SK-N-SH (cell line): ENCODE measurements at regions not wholly inside any gene's neighbourhood (a gene's known extent, or its start where the extent isn't known, plus 50 kb on each side); places are given as distances from the start of the nearest gene placed in this dataset.

Experiments used
- CTCF ChIA-PET: fragments of 300-600, 350-600 bp; formaldehyde crosslinking; extraction: SDS; loops from one replicate; lab custom pipeline; 2021; lab: Yijun Ruan, JAX
- POLR2A ChIA-PET: fragments of 350-600 bp; sonication (Branson Sonifier 250); formaldehyde crosslinking; extraction: SDS; loops from one replicate; lab custom pipeline; 2020; ENCODE audit warnings: antibody characterized with exemption, inconsistent platforms; lab: Yijun Ruan, JAX
- DNase-seq: peaks from one replicate; pipeline ENCODE4 v3.0.0; 2012
- H2AFZ ChIP-seq: fragments of 200-600 bp; sonication (generic); 2 replicates; pipeline ENCODE4 v1.8.1; 2016; ENCODE audit warnings: antibody characterized with exemption, mild to moderate bottlenecking, low read depth
- H3F3A ChIP-seq: fragments of 200-600 bp; sonication (generic); replicated peaks from 2 replicates; pipeline ENCODE3; 2016; ENCODE audit warnings: antibody characterized with exemption, mild to moderate bottlenecking; ENCODE audit not compliant: insufficient read depth
- H3K27ac ChIP-seq, 2 experiments: fragments of 200-500 bp in 1 of 2; fragments of 200-600 bp in 1 of 2; sonication (Bioruptor generic) in 1 of 2; sonication (generic), shearing (Covaris generic) in 1 of 2; 2 replicates each; pipeline versions ENCODE4 v1.5.1 to v1.6.1; 2014 to 2016; ENCODE audit warnings: low read depth in 2 of 2, inconsistent platforms in 1 of 2, low read length in 1 of 2, mild to moderate bottlenecking in 1 of 2, mixed read lengths in 1 of 2
- H3K27me3 ChIP-seq: fragments of 200-600 bp; sonication (generic), shearing (Covaris generic); 2 replicates; pipeline ENCODE4 v1.6.1; 2016; ENCODE audit warnings: mixed run types; ENCODE audit not compliant: insufficient read depth
- H3K36me3 ChIP-seq, 2 experiments: fragments of 200-500 bp in 1 of 2; fragments of 200-600 bp in 1 of 2; sonication (Bioruptor generic) in 1 of 2; sonication (generic) in 1 of 2; replicated peaks in 1 of 2; 2 replicates each; pipeline versions ENCODE3 to v1.5.1; 2014 to 2016; ENCODE audit warnings: low read length in 1 of 2, mild to moderate bottlenecking in 1 of 2; ENCODE audit not compliant: insufficient read depth in 2 of 2, control insufficient read depth in 1 of 2
- H3K4me1 ChIP-seq, 2 experiments: fragments of 200-500 bp in 1 of 2; fragments of 200-600 bp in 1 of 2; sonication (Bioruptor generic) in 1 of 2; sonication (generic), shearing (Covaris generic) in 1 of 2; 2 replicates each; pipeline versions ENCODE4 v1.5.1 to v1.6.1; 2014 to 2016; ENCODE audit warnings: low read depth in 1 of 2, low read length in 1 of 2, mixed run types in 1 of 2; ENCODE audit not compliant: insufficient read depth in 2 of 2, control insufficient read depth in 1 of 2
- H3K4me2 ChIP-seq: fragments of 200-600 bp; sonication (generic), shearing (Covaris generic); 2 replicates; pipeline ENCODE4 v1.6.1; 2017; ENCODE audit warnings: mixed run types
- H3K4me3 ChIP-seq, 2 experiments: fragments of 200-500 bp in 1 of 2; fragments of 200-600 bp in 1 of 2; sonication (Bioruptor generic) in 1 of 2; sonication (generic), shearing (Covaris generic) in 1 of 2; 2 replicates each; pipeline versions ENCODE4 v1.5.1 to v1.8.1; 2014 to 2016; ENCODE audit warnings: low read depth in 2 of 2, inconsistent platforms in 1 of 2, low read length in 1 of 2, mild to moderate bottlenecking in 1 of 2, mixed read lengths in 1 of 2, moderate library complexity in 1 of 2
- H3K79me2 ChIP-seq: fragments of 200-600 bp; sonication (generic); 2 replicates; pipeline ENCODE4 v1.8.1; 2017; ENCODE audit warnings: mild to moderate bottlenecking; ENCODE audit not compliant: insufficient read depth
- H3K9ac ChIP-seq: fragments of 200-600 bp; sonication (generic); 2 replicates; pipeline ENCODE4 v1.6.1; 2017; ENCODE audit warnings: mixed run types
- H3K9me2 ChIP-seq: fragments of 200-600 bp; sonication (generic); 2 replicates; pipeline ENCODE4 v1.6.1; 2017; ENCODE audit warnings: mixed run types
- H3K9me3 ChIP-seq: fragments of 200-600 bp; sonication (generic); 2 replicates; pipeline ENCODE4 v1.6.1; 2017; ENCODE audit warnings: mixed run types, mild to moderate bottlenecking, moderate library complexity
- H4K20me1 ChIP-seq: fragments of 200-600 bp; sonication (generic); 2 replicates; pipeline ENCODE4 v1.6.1; 2017; ENCODE audit warnings: mild to moderate bottlenecking, mixed run types; ENCODE audit not compliant: insufficient read depth
- CHD2 ChIP-seq: fragments of 150-350 bp; IDR thresholded peaks from 2 replicates; pipeline ENCODE4 v1.6.1; 2018; ENCODE audit warnings: low read length; ENCODE audit not compliant: partially characterized antibody
- ELF1 ChIP-seq: IDR thresholded peaks from 2 replicates; pipeline ENCODE4 v1.4.0; 2012
- EP300 ChIP-seq, 2 experiments: IDR thresholded peaks; 2 replicates each; pipeline versions ENCODE4 v1.4.0 to v1.6.1; 2012; ENCODE audit warnings: borderline replicate concordance in 1 of 2, low read depth in 1 of 2, low read length in 1 of 2
- GABPA ChIP-seq: IDR thresholded peaks from 2 replicates; pipeline ENCODE4 v1.4.0; 2012; ENCODE audit warnings: low read depth, mild to moderate bottlenecking
- IRF3 ChIP-seq: fragments of 150-350 bp; IDR thresholded peaks from 2 replicates; pipeline ENCODE4 v1.6.1; 2016; ENCODE audit warnings: mild to moderate bottlenecking, low read depth, low read length
- JUND ChIP-seq: IDR thresholded peaks from 2 replicates; pipeline ENCODE4 v1.4.0; 2012
- MEF2A ChIP-seq: IDR thresholded peaks from 2 replicates; pipeline ENCODE4 v1.4.0; 2012; ENCODE audit warnings: low read depth, borderline replicate concordance
- MXI1 ChIP-seq: IDR thresholded peaks from 2 replicates; pipeline ENCODE4 v1.6.1; 2012; ENCODE audit warnings: mild to moderate bottlenecking, low read depth, low read length, improper control_type of control experiment
- NRF1 ChIP-seq: IDR thresholded peaks from 2 replicates; pipeline ENCODE4 v1.6.1; 2012; ENCODE audit warnings: low read depth, mild to moderate bottlenecking, low read length
- RAD21 ChIP-seq: IDR thresholded peaks from 2 replicates; pipeline ENCODE4 v1.6.1; 2012; ENCODE audit warnings: mild to moderate bottlenecking, low read length
- RCOR1 ChIP-seq: fragments of 150-350 bp; IDR thresholded peaks from 2 replicates; pipeline ENCODE4 v1.6.1; 2017; ENCODE audit warnings: antibody characterized with exemption, low read length
- RXRA ChIP-seq: IDR thresholded peaks from 2 replicates; pipeline ENCODE4 v1.4.0; 2012; ENCODE audit warnings: low read depth, mild to moderate bottlenecking, borderline replicate concordance
- SIN3A ChIP-seq: IDR thresholded peaks from 2 replicates; pipeline ENCODE4 v1.6.1; 2012; ENCODE audit warnings: low read depth, mild to moderate bottlenecking, low read length, moderate library complexity, borderline replicate concordance
- WGBS: methylation state at CpG from one replicate; pipeline ENCODE4 v1.1.6; 2017; ENCODE audit warnings: low lambda C conversion rate; 5-methylcytosine and 5-hydroxymethylcytosine counted together
- TF ChIP-seq, protein P1 (sequence below): IDR thresholded peaks from 2 replicates; pipeline ENCODE4; 2012

GRCh38 chr2:8494151-8494550 is 187.7 kb upstream of the ID2 start:
- Histone ChIP-seq H3K4me2 (no peak overlapping the region), H2AFZ (no peak overlapping the region), H3K79me2 (no peaks in the 10 kb centered on the region), H3K27ac (no peak overlapping the region), H3K27me3 (no peaks in the 10 kb centered on the region), H3K4me3 (no peak overlapping the region), H3K9me2 (no peaks in the 10 kb centered on the region), H4K20me1 (no peaks in the 10 kb centered on the region), H3F3A (no peaks in the 10 kb centered on the region), H3K36me3 (no peaks in the 10 kb centered on the region), H3K9ac (no peak overlapping the region), H3K9me3 (no peaks in the 10 kb centered on the region), H3K4me1 (peaks cover 0 to 10% of the 10 kb centered on the region in 2 experiments; a peak in 2 of 4 replicates)
- CTCF ChIA-PET: interaction anchor here (1.1 to 1.4 kb wide), 3 partner anchors 10 to 1397 kb away, joined by 3 to 4 read pairs (median 3); no protein-coding TSS in a partner anchor
- DNase-seq: no peak
- TF ChIP-seq SIN3A: no peak
- no peak for TF ChIP-seq JUND
- TF ChIP-seq, protein P1, sequence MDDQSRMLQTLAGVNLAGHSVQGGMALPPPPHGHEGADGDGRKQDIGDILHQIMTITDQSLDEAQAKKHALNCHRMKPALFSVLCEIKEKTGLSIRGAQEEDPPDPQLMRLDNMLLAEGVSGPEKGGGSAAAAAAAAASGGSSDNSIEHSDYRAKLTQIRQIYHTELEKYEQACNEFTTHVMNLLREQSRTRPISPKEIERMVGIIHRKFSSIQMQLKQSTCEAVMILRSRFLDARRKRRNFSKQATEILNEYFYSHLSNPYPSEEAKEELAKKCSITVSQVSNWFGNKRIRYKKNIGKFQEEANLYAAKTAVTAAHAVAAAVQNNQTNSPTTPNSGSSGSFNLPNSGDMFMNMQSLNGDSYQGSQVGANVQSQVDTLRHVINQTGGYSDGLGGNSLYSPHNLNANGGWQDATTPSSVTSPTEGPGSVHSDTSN: no peak
- TF ChIP-seq CHD2: no peak
- POLR2A ChIA-PET: interaction anchor here (1.4 kb wide), 1 partner anchor 188 kb away, joined by 5 read pairs; the partner anchor contains the start of gene ID2
- 69% methylated on average over 9 of the region's 9 CpGs for WGBS

GRCh38 chr2:8494589-8494988 is 187.3 kb upstream of the ID2 start:
- 73% methylated on average over 3 of the region's 3 CpGs for WGBS
- peaks cover 0 to 10% of the 10 kb centered on the region in 2 experiments; a peak in 2 of 4 replicates for H3K4me1 ChIP-seq
- no peaks in the 10 kb centered on the region for H3K27me3 ChIP-seq
- no peak overlapping the region for H3K4me2 ChIP-seq
- no peak for TF ChIP-seq GABPA
- TF ChIP-seq NRF1: no peak
- TF ChIP-seq IRF3: no peak
- no peak for TF ChIP-seq RAD21
- no peak for TF ChIP-seq EP300 (IDR thresholded peaks at IDR 0.05; ENCODE audit: borderline replicate concordance in 1 of 2, low read depth in 1 of 2, low read length in 1 of 2)
- no peak for TF ChIP-seq MEF2A
- no peak for TF ChIP-seq JUND
- no peak for TF ChIP-seq MXI1
- TF ChIP-seq ELF1: no peak
- no peak for TF ChIP-seq RCOR1
- no peak for TF ChIP-seq RXRA
- TF ChIP-seq SIN3A: no peak
- TF ChIP-seq, all 33 proteins: peak for 0
- ChIA-PET CTCF (interaction anchor here (1.0 to 1.4 kb wide), 4 partner anchors 10 to 1397 kb away, joined by 3 to 4 read pairs (median 3); no protein-coding TSS in a partner anchor), POLR2A (interaction anchor here (1.4 kb wide), 1 partner anchor 187 kb away, joined by 5 read pairs; the partner anchor contains the start of gene ID2)
- no peak for DNase-seq
- Histone ChIP-seq H2AFZ (no peak overlapping the region), H3K4me3 (no peak overlapping the region), H3K36me3 (no peaks in the 10 kb centered on the region), H3K27ac (no peak overlapping the region), H3K79me2 (no peaks in the 10 kb centered on the region), H3F3A (no peaks in the 10 kb centered on the region), H3K9ac (no peak overlapping the region), H3K9me2 (no peaks in the 10 kb centered on the region), H3K9me3 (no peaks in the 10 kb centered on the region), H4K20me1 (no peaks in the 10 kb centered on the region)
